ENCODE measurements at regions not wholly inside any gene's neighbourhood (a gene's known extent, or its start where the extent isn't known, plus 50 kb on each side); places are given as distances from the start of the nearest gene placed in this dataset.

DNA sequence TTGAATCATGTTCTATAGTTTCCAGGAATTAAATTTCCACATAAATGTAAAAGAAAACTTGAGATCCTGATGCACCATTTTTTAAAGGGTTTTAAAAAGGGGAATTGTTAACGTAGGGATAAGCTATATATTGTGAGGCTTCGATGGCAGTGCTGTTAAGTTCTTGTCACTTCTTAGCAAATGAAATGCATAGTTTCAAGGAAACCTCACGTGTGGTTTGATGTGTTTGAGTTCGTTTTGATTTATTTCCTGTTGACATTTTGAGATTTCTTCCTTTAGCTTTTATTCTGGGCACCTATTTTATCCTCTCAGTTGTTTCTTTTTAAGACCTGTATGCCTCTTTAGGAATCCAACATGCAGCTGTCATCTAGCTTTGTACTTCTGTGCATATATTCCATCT lies 301.0 kb downstream of the DOCK8 start:
- peak; percentile 13 for DNase-seq

- DNase-seq: no peak
Observed at GRCh38 chr9:517993-518392, 303.3 kb downstream of the DOCK8 start.

- DNase-seq: no peak
Observed at GRCh38 chr9:518540-518939, 303.9 kb downstream of the DOCK8 start.

DNA sequence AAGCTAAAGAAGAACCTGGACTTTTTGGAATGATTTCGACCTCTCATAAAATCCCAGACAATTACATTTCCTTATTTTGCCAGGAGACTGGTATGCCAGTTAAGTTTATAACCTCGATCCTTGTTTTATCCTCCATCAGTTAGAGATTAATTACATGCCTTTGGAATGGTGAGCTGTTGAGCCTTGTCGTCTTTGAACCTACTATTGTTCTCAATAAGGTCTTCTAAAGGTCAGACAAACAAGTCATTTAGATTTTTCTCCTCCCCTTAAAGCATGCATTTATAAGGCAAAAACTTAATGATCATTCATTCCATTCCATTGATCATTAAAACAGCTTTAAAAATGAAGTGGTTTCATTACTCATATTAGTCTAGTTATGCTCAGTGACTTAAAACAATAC lies 304.9 kb downstream of the DOCK8 start:
- no peak for DNase-seq

DNA sequence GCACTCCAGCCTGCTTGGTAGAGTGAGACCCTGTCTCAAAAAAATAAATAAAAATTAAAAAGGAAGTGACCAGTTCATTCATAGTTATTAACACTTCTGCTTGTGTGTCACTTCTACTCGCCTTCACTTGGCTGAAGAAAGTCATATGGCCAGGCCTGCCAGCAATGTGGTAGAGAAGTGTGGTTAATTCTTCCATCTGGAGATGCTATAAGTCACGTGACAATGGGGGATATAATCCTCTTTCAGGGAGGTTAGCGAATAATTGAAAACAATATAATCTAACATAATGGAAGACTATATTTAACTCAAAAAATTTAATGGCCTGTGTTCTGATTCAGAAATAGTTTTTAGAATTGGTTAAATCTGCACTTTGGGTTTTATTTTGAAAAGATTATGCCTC lies 305.6 kb downstream of the DOCK8 start:
- DNase-seq: no peak

DNA sequence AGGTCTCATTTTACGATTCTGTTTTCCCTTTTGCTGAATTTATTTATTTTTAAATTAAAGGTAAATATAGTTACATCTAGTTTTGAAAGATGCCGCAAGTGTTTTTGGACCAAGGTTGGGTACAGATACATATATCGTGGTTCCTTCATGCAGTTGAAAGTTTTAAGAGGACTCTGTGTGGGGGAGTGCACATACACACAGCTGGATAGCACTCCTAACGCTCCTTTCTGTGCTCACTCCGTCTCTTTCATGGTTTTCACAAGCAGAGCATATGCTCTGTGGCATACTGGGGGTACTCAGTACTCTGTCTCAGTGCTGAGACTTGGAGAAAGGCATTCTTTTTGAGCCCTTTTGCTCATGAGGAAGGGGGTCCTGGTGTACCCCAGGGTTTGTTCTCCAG lies 307.5 kb downstream of the DOCK8 start:
- no peak for DNase-seq

GRCh38 chr9:522658-523057 lies 308.0 kb downstream of the DOCK8 start:
- DNase-seq: no peak

DNA sequence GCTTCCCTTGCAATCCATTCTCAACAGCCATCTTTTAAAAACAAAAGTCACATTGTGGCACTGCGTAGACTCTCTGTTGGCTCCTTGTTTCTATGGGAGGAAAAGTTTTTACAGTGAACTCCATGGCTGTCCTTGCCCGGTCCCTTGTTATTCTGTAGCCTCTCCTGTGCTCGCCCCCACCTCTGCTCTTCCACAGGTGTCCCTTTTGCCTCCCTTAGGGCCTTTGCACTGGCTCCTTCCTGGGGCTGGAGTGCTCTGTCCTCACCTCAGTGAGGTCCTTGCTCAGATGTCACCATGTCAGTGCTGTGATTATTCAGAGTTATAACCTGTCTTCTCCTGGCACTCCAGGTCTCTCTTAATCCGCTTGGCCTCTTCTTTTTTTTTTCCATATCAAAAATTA lies 308.8 kb downstream of the DOCK8 start:
- DNase-seq: no peak

DNA sequence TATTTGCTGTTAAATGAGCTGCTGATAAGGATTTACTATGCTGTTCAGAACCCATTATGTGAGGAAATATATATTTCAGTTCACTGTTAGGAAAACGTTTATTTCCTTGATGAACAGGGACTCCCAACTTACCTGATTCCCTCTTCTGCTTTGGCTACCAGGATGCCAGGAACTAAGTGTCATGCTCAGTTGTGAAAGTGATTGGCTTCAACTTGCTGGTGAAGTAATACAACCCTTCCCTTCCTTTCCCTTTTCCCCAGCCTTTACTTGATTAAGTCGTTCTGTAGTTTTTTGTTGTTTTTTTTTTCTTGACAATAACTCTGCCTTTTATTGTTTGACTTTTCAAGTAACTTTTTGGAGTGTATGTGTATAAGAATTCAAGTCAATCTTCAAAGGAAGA lies 309.3 kb downstream of the DOCK8 start:
- DNase-seq: no peak

DNA sequence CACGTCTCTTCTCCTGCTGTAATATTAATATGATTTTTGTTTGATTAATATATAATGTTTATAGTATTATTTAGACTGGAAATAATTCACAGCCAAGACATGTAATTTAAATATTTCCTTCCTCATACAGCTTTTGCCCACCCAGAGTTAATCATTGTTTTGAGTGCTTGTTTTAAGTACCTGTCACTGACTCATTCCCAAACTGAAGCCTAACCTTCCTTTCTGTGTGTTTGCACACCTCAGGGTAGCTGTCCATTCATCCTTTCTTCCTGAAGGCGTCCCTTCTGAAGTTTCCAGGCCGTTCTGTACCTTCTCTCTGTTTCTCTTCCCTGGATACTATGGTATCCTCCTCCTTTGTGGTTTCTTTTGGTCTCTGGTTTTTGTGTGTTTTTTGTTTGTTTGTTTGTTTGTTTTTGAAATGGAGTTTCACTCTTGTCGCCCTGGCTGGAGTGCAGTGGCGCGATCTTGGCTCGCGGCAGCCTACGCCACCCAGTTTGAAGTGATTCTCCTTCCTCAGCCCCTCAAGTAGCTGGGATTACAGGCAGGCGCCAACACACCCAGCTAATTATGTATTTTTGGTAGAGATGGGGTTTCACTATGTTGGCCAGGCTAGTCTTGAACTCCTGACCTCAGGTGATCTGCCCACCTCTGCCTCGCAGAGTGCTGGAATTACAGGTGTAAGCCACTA lies 312.4 kb downstream of the DOCK8 start:
- DNase-seq: no peak

GRCh38 chr9:529731-530130 lies 311.8 kb upstream of the DMRT1 start:
- DNase-seq: no peak

- no peak for DNase-seq
Observed at GRCh38 chr9:530681-531080, 310.8 kb upstream of the DMRT1 start.

GRCh38 chr9:532707-533106 lies 308.8 kb upstream of the DMRT1 start:
- no peak for DNase-seq

DNA sequence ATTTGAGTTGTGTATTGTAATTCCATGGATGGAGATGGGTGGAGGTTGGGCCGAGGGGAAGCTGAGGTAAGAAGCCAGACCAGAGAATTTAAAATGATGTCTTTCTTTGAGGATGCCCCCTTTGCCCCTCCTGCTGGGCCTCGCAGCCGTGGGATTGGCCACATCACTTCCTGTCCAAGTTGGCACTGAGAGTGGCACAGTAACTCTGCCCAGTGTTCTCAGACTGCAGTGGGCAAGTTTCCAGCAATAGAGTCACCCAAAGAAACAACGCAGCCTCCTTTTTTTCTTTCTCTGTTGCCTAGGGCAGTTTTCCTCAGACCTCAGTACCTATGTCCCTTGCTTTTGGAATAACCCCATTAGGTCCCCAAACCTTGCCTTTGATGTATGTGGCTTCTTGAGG lies 306.6 kb upstream of the DMRT1 start:
- DNase-seq: no peak

GRCh38 chr9:535356-535755 lies 306.1 kb upstream of the DMRT1 start:
- DNase-seq: no peak

DNA sequence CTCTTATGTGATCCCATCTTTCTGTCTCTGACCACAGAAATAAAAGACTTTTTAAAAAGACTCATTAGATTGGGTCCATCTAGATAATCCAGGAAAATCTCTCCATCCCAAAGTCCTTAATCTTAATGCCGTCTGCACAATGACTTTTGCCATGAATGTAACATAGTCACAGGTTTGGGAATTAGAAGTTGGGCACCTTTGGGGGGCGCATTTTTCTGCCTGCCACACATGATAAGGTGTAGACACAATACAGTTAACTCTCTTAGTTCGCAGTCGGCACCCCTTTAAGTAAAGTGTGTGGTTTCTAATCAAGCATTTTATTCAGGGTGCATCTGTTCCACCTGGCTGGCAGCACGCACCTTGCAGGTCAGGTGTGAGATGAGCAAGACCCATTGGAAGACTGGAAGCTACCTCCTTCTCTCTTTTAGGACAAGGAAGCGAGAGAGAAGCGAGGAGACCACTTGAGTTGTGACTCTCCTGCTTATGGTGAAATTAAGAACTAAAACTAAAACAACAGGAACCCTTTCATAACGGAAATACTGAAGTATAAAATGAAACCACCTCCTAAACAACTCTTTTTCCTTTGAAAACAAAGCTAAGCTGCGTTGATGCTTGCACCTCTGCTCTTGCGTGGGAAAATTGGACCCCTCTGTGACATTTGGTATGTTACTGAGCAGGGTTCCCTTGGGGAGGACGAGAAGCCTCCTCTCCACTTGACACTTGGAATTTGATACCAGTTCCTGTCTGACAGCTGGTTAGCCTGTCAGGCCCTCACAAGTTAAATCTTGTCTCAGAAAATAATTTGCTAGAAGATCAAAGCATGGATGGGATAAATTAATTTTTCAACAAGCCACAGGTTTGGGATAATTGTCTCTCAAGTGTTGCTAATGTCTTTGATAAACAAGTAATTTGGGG lies 304.6 kb upstream of the DMRT1 start:
- DNase-seq: no peak

GRCh38 chr9:543478-543877 lies 298.0 kb upstream of the DMRT1 start:
- no peak for DNase-seq

GRCh38 chr9:545480-545879 lies 296.0 kb upstream of the DMRT1 start:
- DNase-seq: no peak

DNA sequence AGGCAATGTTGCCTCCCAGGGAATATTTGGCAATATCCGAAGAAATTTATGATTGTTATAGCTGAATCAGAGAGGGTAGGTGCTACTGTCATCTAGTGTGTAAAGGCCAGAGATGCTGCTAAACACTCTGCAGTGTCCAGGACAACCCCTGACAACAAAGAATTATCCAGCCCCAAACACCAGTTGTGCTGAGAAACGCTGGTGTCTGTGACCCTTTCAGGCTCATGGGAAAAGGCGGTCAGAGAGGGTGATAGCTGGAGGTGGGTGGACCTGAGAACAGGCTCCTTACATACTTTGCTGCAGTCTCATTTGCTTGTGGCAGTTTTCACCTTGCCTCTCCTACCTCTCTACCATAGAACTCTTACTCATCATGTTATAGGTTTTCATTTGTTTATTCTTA lies 295.3 kb upstream of the DMRT1 start:
- DNase-seq: no peak

DNA sequence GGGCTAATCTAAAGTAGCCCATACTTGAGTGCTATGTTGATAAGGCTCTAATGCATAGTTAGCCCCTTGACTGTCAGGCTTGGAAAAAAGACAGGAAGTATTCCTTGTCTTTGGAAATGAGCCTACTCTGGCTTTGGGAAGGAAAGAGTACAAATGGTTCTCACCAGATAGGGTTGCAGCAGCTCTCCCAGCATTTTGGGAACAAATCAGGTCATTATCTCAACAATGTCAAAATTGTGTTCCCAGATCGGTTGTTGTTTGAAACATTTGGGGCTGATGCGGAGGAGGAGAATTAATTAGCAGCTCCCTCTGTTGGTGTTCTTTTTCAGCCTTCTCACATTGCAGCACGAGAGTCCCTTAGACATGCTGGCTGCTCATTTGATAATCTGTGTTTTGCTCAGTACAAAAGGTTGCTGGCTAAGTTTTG lies 294.7 kb upstream of the DMRT1 start:
- DNase-seq: no peak

GRCh38 chr9:547314-547713 lies 294.2 kb upstream of the DMRT1 start:
- no peak for DNase-seq

DNA sequence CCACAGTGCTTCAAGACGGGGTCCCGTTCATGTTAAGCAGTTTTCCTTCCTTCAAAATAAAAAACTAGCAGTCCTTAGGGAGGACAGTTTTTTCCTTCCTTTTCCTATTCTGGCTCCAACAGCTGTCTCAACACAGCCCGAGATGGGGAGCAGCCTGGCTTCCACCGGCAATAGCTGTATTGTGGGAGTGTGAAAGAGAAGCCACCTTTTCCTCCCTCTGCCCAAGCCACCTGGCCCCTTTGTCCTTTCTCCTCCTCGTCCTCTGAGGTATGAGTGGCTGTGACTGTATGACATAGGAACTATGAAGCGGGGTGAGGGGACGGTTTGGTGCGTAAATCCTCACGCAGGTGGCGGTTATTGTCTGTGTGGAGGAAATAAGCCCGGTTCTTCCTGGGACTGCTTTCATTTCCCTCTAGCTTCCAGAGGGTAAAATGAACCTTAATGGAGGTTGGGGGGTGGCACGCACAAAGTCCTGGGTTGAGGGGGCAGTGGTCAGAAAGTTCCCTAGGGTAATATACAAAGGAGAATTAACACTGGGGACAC lies 292.0 kb upstream of the DMRT1 start:
- DNase-seq: no peak

DNA sequence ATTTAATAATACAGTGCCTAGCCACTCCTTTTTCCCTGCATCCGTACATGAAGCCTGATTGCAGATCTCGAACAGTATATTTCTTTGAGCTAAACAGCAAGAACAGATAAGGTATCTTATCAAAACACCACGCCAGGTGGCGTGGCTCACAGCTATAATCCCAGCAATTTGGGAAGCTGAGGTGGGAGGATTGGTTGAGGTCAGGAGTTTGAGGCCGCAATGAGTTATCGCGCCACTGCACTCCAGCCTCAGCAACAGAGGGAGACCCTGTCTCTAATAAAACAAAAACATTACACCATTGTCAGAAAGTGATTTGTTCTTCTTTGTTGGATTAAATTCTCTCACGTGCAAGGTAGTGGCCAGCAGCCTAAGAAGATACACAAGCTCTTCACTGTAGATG lies 291.2 kb upstream of the DMRT1 start:
- DNase-seq: no peak

All from activated CD4-positive, alpha-beta T cell treated with anti-CD3 and anti-CD28 coated beads, Interleukin-10, Interleukin-2, amounts not matched to agents 100 ng/mL and 50 ng/mL, durations not matched to agents 16 hours and 8 hours (primary cell).